ENCODE measurements at regions not wholly inside any gene's neighbourhood (a gene's known extent, or its start where the extent isn't known, plus 50 kb on each side); places are given as distances from the start of the nearest gene placed in this dataset.

GRCh38 chr2:20563251-20563650, 87.6 kb downstream of the HS1BP3 start:
- Histone ChIP-seq H3K9me3 (no peaks in the 10 kb centered on the region), H3K27ac (no peak overlapping the region), H3K36me3 (ENCODE audit: insufficient read depth in 1 of 2, low read depth in 1 of 2) (no peaks in the 10 kb centered on the region), H3K4me3 (no peak overlapping the region), H3K27me3 (ENCODE audit: insufficient read depth in 3 of 3, low read length in 2 of 3) (no peaks in the 10 kb centered on the region), H3K4me1 (peaks cover 4% of the 10 kb centered on the region)
- DNase-seq = no peak
- intact Hi-C loops (cut with DNase I) = no loop called here
- ATAC-seq = no peak
- TF ChIP-seq, protein P1, sequence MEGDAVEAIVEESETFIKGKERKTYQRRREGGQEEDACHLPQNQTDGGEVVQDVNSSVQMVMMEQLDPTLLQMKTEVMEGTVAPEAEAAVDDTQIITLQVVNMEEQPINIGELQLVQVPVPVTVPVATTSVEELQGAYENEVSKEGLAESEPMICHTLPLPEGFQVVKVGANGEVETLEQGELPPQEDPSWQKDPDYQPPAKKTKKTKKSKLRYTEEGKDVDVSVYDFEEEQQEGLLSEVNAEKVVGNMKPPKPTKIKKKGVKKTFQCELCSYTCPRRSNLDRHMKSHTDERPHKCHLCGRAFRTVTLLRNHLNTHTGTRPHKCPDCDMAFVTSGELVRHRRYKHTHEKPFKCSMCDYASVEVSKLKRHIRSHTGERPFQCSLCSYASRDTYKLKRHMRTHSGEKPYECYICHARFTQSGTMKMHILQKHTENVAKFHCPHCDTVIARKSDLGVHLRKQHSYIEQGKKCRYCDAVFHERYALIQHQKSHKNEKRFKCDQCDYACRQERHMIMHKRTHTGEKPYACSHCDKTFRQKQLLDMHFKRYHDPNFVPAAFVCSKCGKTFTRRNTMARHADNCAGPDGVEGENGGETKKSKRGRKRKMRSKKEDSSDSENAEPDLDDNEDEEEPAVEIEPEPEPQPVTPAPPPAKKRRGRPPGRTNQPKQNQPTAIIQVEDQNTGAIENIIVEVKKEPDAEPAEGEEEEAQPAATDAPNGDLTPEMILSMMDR (IDR thresholded peaks at IDR 0.05) = no peak
- WGBS, 3 donors = 93 to 100% (median 97%) methylated on average over 3 of the region's 3 CpGs

GRCh38 chr2:20563833-20564232, 87.1 kb downstream of the HS1BP3 start:
- intact Hi-C loops (cut with DNase I) = no loop called here
- WGBS, 3 donors = 76 to 87% (median 77%) methylated on average over 5 of the region's 5 CpGs
- no peak for DNase-seq
- no peak for ATAC-seq
- Histone ChIP-seq H3K27ac (no peak overlapping the region), H3K36me3 (ENCODE audit: insufficient read depth in 1 of 2, low read depth in 1 of 2) (no peaks in the 10 kb centered on the region), H3K4me3 (no peak overlapping the region), H3K9me3 (no peaks in the 10 kb centered on the region), H3K27me3 (ENCODE audit: insufficient read depth in 3 of 3, low read length in 2 of 3) (no peaks in the 10 kb centered on the region), H3K4me1 (peaks cover 8% of the 10 kb centered on the region)
- TF ChIP-seq, protein P1 (IDR thresholded peaks at IDR 0.05) = no peak

DNA sequence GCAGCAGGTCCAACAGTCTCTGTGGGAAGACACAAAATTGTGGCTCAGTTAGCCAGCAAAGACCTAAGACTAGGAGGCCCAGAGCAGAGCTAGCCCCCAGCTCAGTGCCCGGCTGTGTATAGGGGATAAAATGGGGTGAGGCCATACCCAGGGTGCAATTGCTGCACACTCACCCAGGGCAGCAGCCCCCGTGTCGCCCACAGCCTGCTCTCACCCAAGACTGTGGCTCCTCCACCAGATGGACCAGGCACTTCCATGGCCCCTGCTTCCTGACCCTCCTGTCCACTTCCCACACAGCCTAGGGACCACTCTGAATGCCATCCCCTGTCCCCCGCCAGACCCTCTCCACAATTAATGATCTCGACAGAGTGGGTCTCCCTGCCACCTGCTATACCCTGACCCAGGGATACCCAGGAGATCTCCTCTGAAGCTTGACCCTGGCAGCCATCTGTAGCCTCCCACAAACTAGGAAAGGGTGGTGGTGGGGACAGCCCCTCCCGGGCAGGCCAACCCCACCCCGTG, 85.7 kb downstream of the HS1BP3 start:
- H3K27me3 ChIP-seq (ENCODE audit: insufficient read depth in 3 of 3, low read length in 2 of 3) = no peaks in the 10 kb centered on the region
- H3K4me1 ChIP-seq = peaks cover 8% of the 10 kb centered on the region
- no peak overlapping the region for H3K27ac ChIP-seq
- no peak overlapping the region for H3K4me3 ChIP-seq
- intact Hi-C loops (cut with DNase I) = no loop called here
- H3K36me3 ChIP-seq (ENCODE audit: insufficient read depth in 1 of 2, low read depth in 1 of 2) = no peaks in the 10 kb centered on the region
- ATAC-seq (no peak), DNase-seq (no peak)
- TF ChIP-seq, protein P1 (IDR thresholded peaks at IDR 0.05) = no peak
- 63 to 72% (median 70%) methylated on average over 7 of the region's 7 CpGs for WGBS, 3 donors
- H3K9me3 ChIP-seq = no peaks in the 10 kb centered on the region

GRCh38 chr2:20565623-20566236, 85.2 kb downstream of the HS1BP3 start:
- H3K27ac ChIP-seq = no peak overlapping the region
- DNase-seq (no peak), ATAC-seq (peak in 1 of 4 donors; percentile 35)
- peaks cover 8% of the 10 kb centered on the region for H3K4me1 ChIP-seq
- H3K9me3 ChIP-seq = no peaks in the 10 kb centered on the region
- H3K27me3 ChIP-seq (ENCODE audit: insufficient read depth in 3 of 3, low read length in 2 of 3) = no peaks in the 10 kb centered on the region
- H3K36me3 ChIP-seq (ENCODE audit: insufficient read depth in 1 of 2, low read depth in 1 of 2) = no peaks in the 10 kb centered on the region
- intact Hi-C loops (cut with DNase I) = no loop called here
- TF ChIP-seq, protein P1 (IDR thresholded peaks at IDR 0.05) = no peak
- WGBS, 3 donors = 68 to 75% (median 74%) methylated on average over 8 of the region's 8 CpGs
- no peak overlapping the region for H3K4me3 ChIP-seq

DNA sequence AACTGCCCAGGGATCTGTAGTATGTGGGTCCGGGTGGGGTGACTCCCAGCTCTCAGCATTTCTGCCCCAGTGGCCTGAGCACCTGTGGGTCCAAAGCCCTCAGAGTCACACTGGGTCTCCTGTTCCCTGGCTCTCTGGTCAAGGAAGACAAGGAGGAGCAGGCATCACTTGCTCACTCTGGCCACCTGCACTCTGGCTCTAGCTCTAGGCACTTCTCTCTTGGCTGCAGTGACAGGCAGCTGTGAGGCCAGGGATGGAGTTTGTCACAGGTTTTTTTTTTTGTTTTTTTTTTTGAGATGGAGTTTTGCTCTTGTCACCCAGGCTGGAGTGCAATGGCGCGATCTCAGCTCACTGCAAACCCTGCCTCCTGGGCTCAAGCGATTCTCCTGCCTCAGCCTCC, 84.6 kb downstream of the HS1BP3 start:
- peak in 1 of 4 donors; percentile 18 for ATAC-seq
- DNase-seq = no peak
- TF ChIP-seq, protein P1 (IDR thresholded peaks at IDR 0.05) = no peak

More for the DNA sequence above, 84.6 kb downstream of the HS1BP3 start:
- H3K9me3 ChIP-seq = no peaks in the 10 kb centered on the region
- peaks cover 8% of the 10 kb centered on the region for H3K4me1 ChIP-seq
- no peaks in the 10 kb centered on the region for H3K36me3 ChIP-seq (ENCODE audit: insufficient read depth in 1 of 2, low read depth in 1 of 2)
- 59 to 75% (median 60%) methylated on average over 4 of the region's 4 CpGs for WGBS, 3 donors
- H3K27me3 ChIP-seq (ENCODE audit: insufficient read depth in 3 of 3, low read length in 2 of 3) = no peaks in the 10 kb centered on the region
- no peak overlapping the region for H3K27ac ChIP-seq
- H3K4me3 ChIP-seq = no peak overlapping the region
- intact Hi-C loops (cut with DNase I) = no loop called here
